ENCODE measurements at regions not wholly inside any gene's neighbourhood (a gene's known extent, or its start where the extent isn't known, plus 50 kb on each side); places are given as distances from the start of the nearest gene placed in this dataset.

DNA sequence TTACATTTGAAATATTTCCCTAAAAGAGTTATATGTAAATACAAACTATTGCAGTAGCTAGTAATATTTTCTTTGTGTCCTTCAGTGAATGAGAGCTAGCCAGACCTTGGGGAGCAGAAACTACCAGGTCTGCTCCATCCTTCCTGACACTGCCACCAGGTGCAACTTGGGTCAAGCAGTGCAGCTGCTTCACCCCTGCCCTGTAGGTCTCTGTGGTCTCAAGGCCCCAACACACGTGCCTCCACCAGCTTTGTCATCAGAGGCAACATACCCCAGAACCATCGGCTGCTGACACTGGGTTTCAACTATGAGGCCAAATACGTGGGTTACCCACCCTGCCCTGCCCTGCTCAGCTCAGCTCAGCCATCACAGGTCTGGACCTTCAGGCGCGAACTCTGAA, 181.6 kb downstream of the FCRL5 start:
- Histone ChIP-seq H3K9ac (no peak overlapping the region), H4K20me1 (ENCODE audit: insufficient read depth) (no peaks in the 10 kb centered on the region), H3K4me3 (ENCODE audit: low read depth in 2 of 2, low read length in 1 of 2) (no peak overlapping the region), H3K36me3 (replicated peaks in 1 of 2; ENCODE audit: control insufficient read depth in 1 of 2, insufficient read depth in 2 of 2, low read length in 1 of 2) (no peaks in the 10 kb centered on the region), H3K9me3 (no peaks in the 10 kb centered on the region), H3K9me2 (no peaks in the 10 kb centered on the region), H3K4me1 (ENCODE audit: control insufficient read depth in 1 of 2, insufficient read depth in 2 of 2, low read depth in 1 of 2, low read length in 1 of 2) (no peaks in the 10 kb centered on the region), H3F3A (replicated peaks; ENCODE audit: insufficient read depth) (no peaks in the 10 kb centered on the region), H2AFZ (ENCODE audit: low read depth) (no peak overlapping the region), H3K27me3 (ENCODE audit: insufficient read depth) (peaks cover 14% of the 10 kb centered on the region; the same call in 1 of the 2 replicates), H3K4me2 (no peak overlapping the region), H3K79me2 (ENCODE audit: insufficient read depth) (no peaks in the 10 kb centered on the region), H3K27ac (ENCODE audit: low read depth in 2 of 2, low read length in 1 of 2) (no peak overlapping the region)
- ChIA-PET POLR2A (no interaction called here), CTCF (interaction anchor here (0.6 to 3.0 kb wide), 23 partner anchors 9 to 358 kb away, joined by 3 to 18 read pairs (median 4); no protein-coding TSS in a partner anchor)
- WGBS (ENCODE audit: low lambda C conversion rate): 25% methylated on average over 4 of the region's 5 CpGs
- no peak for DNase-seq
- TF ChIP-seq, protein P1, sequence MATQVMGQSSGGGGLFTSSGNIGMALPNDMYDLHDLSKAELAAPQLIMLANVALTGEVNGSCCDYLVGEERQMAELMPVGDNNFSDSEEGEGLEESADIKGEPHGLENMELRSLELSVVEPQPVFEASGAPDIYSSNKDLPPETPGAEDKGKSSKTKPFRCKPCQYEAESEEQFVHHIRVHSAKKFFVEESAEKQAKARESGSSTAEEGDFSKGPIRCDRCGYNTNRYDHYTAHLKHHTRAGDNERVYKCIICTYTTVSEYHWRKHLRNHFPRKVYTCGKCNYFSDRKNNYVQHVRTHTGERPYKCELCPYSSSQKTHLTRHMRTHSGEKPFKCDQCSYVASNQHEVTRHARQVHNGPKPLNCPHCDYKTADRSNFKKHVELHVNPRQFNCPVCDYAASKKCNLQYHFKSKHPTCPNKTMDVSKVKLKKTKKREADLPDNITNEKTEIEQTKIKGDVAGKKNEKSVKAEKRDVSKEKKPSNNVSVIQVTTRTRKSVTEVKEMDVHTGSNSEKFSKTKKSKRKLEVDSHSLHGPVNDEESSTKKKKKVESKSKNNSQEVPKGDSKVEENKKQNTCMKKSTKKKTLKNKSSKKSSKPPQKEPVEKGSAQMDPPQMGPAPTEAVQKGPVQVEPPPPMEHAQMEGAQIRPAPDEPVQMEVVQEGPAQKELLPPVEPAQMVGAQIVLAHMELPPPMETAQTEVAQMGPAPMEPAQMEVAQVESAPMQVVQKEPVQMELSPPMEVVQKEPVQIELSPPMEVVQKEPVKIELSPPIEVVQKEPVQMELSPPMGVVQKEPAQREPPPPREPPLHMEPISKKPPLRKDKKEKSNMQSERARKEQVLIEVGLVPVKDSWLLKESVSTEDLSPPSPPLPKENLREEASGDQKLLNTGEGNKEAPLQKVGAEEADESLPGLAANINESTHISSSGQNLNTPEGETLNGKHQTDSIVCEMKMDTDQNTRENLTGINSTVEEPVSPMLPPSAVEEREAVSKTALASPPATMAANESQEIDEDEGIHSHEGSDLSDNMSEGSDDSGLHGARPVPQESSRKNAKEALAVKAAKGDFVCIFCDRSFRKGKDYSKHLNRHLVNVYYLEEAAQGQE (IDR thresholded peaks at IDR 0.05; ENCODE audit: low read depth, low read length): no peak
- no peak for TF ChIP-seq GABPA (IDR thresholded peaks at IDR 0.05; ENCODE audit: low read depth)
- TF ChIP-seq, protein P2, sequence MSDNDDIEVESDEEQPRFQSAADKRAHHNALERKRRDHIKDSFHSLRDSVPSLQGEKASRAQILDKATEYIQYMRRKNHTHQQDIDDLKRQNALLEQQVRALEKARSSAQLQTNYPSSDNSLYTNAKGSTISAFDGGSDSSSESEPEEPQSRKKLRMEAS (IDR thresholded peaks at IDR 0.05; ENCODE audit: low read depth): no peak
- TF ChIP-seq, protein P3, sequence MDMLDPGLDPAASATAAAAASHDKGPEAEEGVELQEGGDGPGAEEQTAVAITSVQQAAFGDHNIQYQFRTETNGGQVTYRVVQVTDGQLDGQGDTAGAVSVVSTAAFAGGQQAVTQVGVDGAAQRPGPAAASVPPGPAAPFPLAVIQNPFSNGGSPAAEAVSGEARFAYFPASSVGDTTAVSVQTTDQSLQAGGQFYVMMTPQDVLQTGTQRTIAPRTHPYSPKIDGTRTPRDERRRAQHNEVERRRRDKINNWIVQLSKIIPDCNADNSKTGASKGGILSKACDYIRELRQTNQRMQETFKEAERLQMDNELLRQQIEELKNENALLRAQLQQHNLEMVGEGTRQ (IDR thresholded peaks at IDR 0.05; ENCODE audit: borderline replicate concordance, low read depth, low read length): no peak
- TF ChIP-seq SMC3 (IDR thresholded peaks at IDR 0.05; ENCODE audit: low read depth, low read length): no peak
- no peak for TF ChIP-seq MXI1 (IDR thresholded peaks at IDR 0.05; ENCODE audit: low read depth, low read length)
- no peak for TF ChIP-seq SIN3A (IDR thresholded peaks at IDR 0.05; ENCODE audit: borderline replicate concordance, low read depth, low read length)
- TF ChIP-seq MEF2A (IDR thresholded peaks at IDR 0.05; ENCODE audit: borderline replicate concordance, low read depth): no peak
- TF ChIP-seq FOXM1 (IDR thresholded peaks at IDR 0.05; ENCODE audit: low read depth): no peak
- TF ChIP-seq, protein P4, sequence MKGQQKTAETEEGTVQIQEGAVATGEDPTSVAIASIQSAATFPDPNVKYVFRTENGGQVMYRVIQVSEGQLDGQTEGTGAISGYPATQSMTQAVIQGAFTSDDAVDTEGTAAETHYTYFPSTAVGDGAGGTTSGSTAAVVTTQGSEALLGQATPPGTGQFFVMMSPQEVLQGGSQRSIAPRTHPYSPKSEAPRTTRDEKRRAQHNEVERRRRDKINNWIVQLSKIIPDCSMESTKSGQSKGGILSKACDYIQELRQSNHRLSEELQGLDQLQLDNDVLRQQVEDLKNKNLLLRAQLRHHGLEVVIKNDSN (IDR thresholded peaks at IDR 0.05; ENCODE audit: borderline replicate concordance, low read depth): no peak
- TF ChIP-seq, protein P5, sequence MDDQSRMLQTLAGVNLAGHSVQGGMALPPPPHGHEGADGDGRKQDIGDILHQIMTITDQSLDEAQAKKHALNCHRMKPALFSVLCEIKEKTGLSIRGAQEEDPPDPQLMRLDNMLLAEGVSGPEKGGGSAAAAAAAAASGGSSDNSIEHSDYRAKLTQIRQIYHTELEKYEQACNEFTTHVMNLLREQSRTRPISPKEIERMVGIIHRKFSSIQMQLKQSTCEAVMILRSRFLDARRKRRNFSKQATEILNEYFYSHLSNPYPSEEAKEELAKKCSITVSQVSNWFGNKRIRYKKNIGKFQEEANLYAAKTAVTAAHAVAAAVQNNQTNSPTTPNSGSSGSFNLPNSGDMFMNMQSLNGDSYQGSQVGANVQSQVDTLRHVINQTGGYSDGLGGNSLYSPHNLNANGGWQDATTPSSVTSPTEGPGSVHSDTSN (IDR thresholded peaks at IDR 0.05): no peak
- no peak for TF ChIP-seq EZH2phosphoT487 (IDR thresholded peaks at IDR 0.05; ENCODE audit: borderline replicate concordance, low read depth)
- no peak for TF ChIP-seq FOXJ3 (CRISPR knock-in tag; IDR thresholded peaks at IDR 0.05)
- no peak for TF ChIP-seq ELF1 (IDR thresholded peaks at IDR 0.05)
- no peak for TF ChIP-seq RFX5 (IDR thresholded peaks at IDR 0.05; ENCODE audit: low read length)
- no peak for TF ChIP-seq TCF12 (IDR thresholded peaks at IDR 0.05)

Data from SK-N-SH (cell line).